Astrocyte (in vitro differentiated cells and primary cell): ENCODE measurements at regions not wholly inside any gene's neighbourhood (a gene's known extent, or its start where the extent isn't known, plus 50 kb on each side); places are given as distances from the start of the nearest gene placed in this dataset.
A peak's percentile ranks its signal among the peaks of the same experiment; 100 is the strongest.

ENCODE experiments used
- DNase-seq: peaks from one replicate; pipeline ENCODE4 v3.0.0-alpha.2; 2010; ENCODE audit warnings: low read depth
- FAIRE-seq: peaks from 2 replicates; lab custom pipeline; 2011; peaks lifted over from hg19 to GRCh38; lab: Jason Lieb, UNC
- H2AFZ ChIP-seq: 2 replicates; pipeline ENCODE4 v1.6.0; 2012; ENCODE audit warnings: low read depth, low read length, inconsistent platforms
- H3K27ac ChIP-seq: 2 replicates; pipeline ENCODE4 v1.5.1; 2011; ENCODE audit warnings: low read depth, low read length, inconsistent platforms
- H3K27me3 ChIP-seq: 2 replicates; pipeline ENCODE4 v1.6.0; 2011; ENCODE audit warnings: low read length, inconsistent platforms; ENCODE audit not compliant: insufficient read depth
- H3K36me3 ChIP-seq: 2 replicates; pipeline ENCODE4 v1.5.1; 2011; ENCODE audit warnings: low read length, inconsistent platforms; ENCODE audit not compliant: insufficient read depth
- H3K4me1 ChIP-seq: 2 replicates; pipeline ENCODE4 v1.5.1; 2011; ENCODE audit warnings: low read length, inconsistent platforms; ENCODE audit not compliant: insufficient read depth
- H3K4me2 ChIP-seq: 2 replicates; pipeline ENCODE4 v1.6.0; 2012; ENCODE audit warnings: low read length, inconsistent platforms
- H3K4me3 ChIP-seq: 2 replicates; pipeline ENCODE4 v1.5.1; 2011; ENCODE audit warnings: low read depth, mild to moderate bottlenecking, low read length, inconsistent platforms; ENCODE audit not compliant: insufficient read depth
- H3K79me2 ChIP-seq: 2 replicates; pipeline ENCODE4 v1.6.0; 2012; ENCODE audit warnings: mild to moderate bottlenecking, low read length, inconsistent platforms; ENCODE audit not compliant: insufficient read depth
- H3K9ac ChIP-seq: 2 replicates; pipeline ENCODE4 v1.6.0; 2012; ENCODE audit warnings: mild to moderate bottlenecking, low read length, inconsistent platforms
- H3K9me3 ChIP-seq: 2 replicates; pipeline ENCODE4 v1.5.1; 2012; ENCODE audit warnings: low read depth, mild to moderate bottlenecking, low read length, inconsistent platforms; ENCODE audit not compliant: insufficient read depth
- H4K20me1 ChIP-seq: 2 replicates; pipeline ENCODE4 v1.6.0; 2012; ENCODE audit warnings: low read length, inconsistent platforms; ENCODE audit not compliant: insufficient read depth
- H3K27ac Mint-ChIP-seq: one replicate; pipeline ENCODE4 v1.8.0; 2021; ENCODE audit warnings: mild to moderate bottlenecking, mixed read lengths; ENCODE audit not compliant: unreplicated experiment
- H3K27me3 Mint-ChIP-seq: one replicate; pipeline ENCODE4 v1.8.0; 2021; ENCODE audit warnings: low read depth, mixed read lengths; ENCODE audit not compliant: unreplicated experiment
- H3K36me3 Mint-ChIP-seq: one replicate; pipeline ENCODE4 v1.8.0; 2021; ENCODE audit warnings: low read depth, mixed read lengths; ENCODE audit not compliant: unreplicated experiment
- H3K4me1 Mint-ChIP-seq: one replicate; pipeline ENCODE4 v1.8.0; 2021; ENCODE audit warnings: low read depth, mixed read lengths; ENCODE audit not compliant: unreplicated experiment
- H3K4me3 Mint-ChIP-seq: one replicate; pipeline ENCODE4 v1.8.0; 2021; ENCODE audit warnings: mild to moderate bottlenecking, moderate library complexity, mixed read lengths; ENCODE audit not compliant: unreplicated experiment
- H3K9me3 Mint-ChIP-seq: one replicate; pipeline ENCODE4 v1.8.0; 2021; ENCODE audit warnings: mild to moderate bottlenecking, mixed read lengths; ENCODE audit not compliant: unreplicated experiment
- EZH2 ChIP-seq: IDR thresholded peaks from 2 replicates; pipeline ENCODE4 v1.6.1; 2012; ENCODE audit warnings: mild to moderate bottlenecking, low read length, inconsistent platforms; ENCODE audit not compliant: insufficient read depth
- TF ChIP-seq, protein P1 (sequence below): IDR thresholded peaks from 2 replicates; pipeline ENCODE4 v1.5.1; 2011; ENCODE audit warnings: low read depth, mild to moderate bottlenecking, inconsistent platforms, low read length, moderate library complexity; ENCODE audit not compliant: insufficient read depth

DNA sequence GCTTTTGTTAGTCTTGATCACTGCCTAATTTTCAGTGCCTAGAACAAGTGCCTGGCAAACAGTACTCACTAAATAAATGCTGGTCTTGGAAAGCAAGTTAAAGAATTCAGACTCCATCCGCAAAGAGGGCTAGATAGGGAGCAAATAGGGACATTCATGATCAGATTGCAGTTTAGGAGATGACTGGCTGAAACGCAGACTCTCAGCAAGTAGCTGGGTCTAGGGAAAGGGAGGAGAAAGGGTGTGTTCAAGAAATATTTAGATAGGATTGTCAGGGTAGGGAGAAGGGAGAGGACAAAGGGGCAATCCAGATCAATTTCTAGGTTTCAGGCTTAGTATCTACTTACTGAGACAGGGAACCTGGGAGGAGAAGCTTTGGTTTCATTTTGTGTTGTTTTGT is 108.4 kb downstream of the ESM1 start:
- no peaks in the 10 kb centered on the region for H4K20me1 ChIP-seq
- no peak overlapping the region for H2AFZ ChIP-seq
- TF ChIP-seq EZH2 = no peak
- TF ChIP-seq, protein P1, sequence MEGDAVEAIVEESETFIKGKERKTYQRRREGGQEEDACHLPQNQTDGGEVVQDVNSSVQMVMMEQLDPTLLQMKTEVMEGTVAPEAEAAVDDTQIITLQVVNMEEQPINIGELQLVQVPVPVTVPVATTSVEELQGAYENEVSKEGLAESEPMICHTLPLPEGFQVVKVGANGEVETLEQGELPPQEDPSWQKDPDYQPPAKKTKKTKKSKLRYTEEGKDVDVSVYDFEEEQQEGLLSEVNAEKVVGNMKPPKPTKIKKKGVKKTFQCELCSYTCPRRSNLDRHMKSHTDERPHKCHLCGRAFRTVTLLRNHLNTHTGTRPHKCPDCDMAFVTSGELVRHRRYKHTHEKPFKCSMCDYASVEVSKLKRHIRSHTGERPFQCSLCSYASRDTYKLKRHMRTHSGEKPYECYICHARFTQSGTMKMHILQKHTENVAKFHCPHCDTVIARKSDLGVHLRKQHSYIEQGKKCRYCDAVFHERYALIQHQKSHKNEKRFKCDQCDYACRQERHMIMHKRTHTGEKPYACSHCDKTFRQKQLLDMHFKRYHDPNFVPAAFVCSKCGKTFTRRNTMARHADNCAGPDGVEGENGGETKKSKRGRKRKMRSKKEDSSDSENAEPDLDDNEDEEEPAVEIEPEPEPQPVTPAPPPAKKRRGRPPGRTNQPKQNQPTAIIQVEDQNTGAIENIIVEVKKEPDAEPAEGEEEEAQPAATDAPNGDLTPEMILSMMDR = no peak
- no peak overlapping the region for H3K27ac Mint-ChIP-seq
- no peaks in the 10 kb centered on the region for H3K27me3 ChIP-seq
- no peaks in the 10 kb centered on the region for H3K36me3 Mint-ChIP-seq
- DNase-seq = no peak
- H3K4me1 Mint-ChIP-seq = no peaks in the 10 kb centered on the region
- FAIRE-seq = no peak
- peaks cover 5% of the 10 kb centered on the region for H3K9me3 Mint-ChIP-seq
- no peak overlapping the region for H3K4me3 ChIP-seq
- H3K4me1 ChIP-seq = no peaks in the 10 kb centered on the region
- H3K36me3 ChIP-seq = no peaks in the 10 kb centered on the region
- no peaks in the 10 kb centered on the region for H3K9me3 ChIP-seq
- peaks cover 23% of the 10 kb centered on the region for H3K27me3 Mint-ChIP-seq
- H3K79me2 ChIP-seq = no peaks in the 10 kb centered on the region
- H3K9ac ChIP-seq = no peak overlapping the region
- H3K4me3 Mint-ChIP-seq = no peak overlapping the region
- no peak overlapping the region for H3K4me2 ChIP-seq
- H3K27ac ChIP-seq = no peak overlapping the region

GRCh38 chr5:54876556-54876955 is 108.8 kb downstream of the ESM1 start:
- no peak overlapping the region for H3K4me2 ChIP-seq
- no peaks in the 10 kb centered on the region for H3K4me1 Mint-ChIP-seq
- no peaks in the 10 kb centered on the region for H3K4me1 ChIP-seq
- FAIRE-seq = no peak
- H3K27me3 Mint-ChIP-seq = peaks cover 18% of the 10 kb centered on the region
- H3K9me3 ChIP-seq = no peaks in the 10 kb centered on the region
- no peaks in the 10 kb centered on the region for H3K36me3 Mint-ChIP-seq
- H2AFZ ChIP-seq = no peak overlapping the region
- no peaks in the 10 kb centered on the region for H3K27me3 ChIP-seq
- H3K9ac ChIP-seq = no peak overlapping the region
- H3K9me3 Mint-ChIP-seq = peaks cover 5% of the 10 kb centered on the region
- H3K27ac Mint-ChIP-seq = no peak overlapping the region
- no peaks in the 10 kb centered on the region for H3K36me3 ChIP-seq
- no peak overlapping the region for H3K27ac ChIP-seq
- no peak overlapping the region for H3K4me3 Mint-ChIP-seq
- no peak overlapping the region for H3K4me3 ChIP-seq
- no peaks in the 10 kb centered on the region for H3K79me2 ChIP-seq
- no peak for TF ChIP-seq EZH2
- TF ChIP-seq, protein P1 = no peak
- DNase-seq = no peak
- no peaks in the 10 kb centered on the region for H4K20me1 ChIP-seq

DNA sequence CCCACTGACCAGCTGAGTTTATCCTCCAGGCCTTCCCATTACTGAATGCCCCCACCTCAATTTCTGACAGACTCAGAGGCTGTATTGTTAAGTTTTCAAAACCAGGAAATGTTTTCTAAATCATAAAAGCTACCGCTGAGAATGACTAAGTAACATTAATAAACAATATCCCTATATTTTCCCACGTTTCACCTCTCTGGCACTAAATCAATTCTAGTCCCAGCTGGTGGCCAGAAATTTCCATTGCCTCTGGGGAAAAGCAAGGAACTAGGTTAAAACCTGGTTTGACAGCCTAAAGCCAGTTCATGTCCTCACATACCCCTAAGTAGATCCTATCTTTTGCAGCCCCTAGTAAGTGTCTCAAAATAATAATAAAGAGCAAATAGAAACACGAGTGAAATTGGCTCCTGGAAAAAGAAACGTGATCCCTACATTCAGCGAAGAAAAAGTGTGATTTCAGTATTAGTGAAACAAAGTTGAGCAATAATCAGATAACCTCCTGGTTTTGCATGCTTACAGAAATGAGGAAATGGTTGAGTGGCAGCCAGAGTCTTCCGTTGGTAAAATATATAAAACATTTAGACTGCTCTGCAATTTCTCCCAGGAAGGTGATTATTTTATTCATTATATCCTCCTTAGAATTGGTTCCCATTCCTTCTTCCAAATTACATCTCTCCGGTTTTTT is 110.9 kb downstream of the ESM1 start:
- Mint-ChIP-seq H3K4me3 (no peak overlapping the region), H3K27ac (no peak overlapping the region), H3K36me3 (no peaks in the 10 kb centered on the region), H3K27me3 (peaks cover 23% of the 10 kb centered on the region), H3K4me1 (no peaks in the 10 kb centered on the region), H3K9me3 (no peaks in the 10 kb centered on the region)
- Histone ChIP-seq H3K79me2 (no peaks in the 10 kb centered on the region), H3K9me3 (no peaks in the 10 kb centered on the region), H3K4me1 (no peaks in the 10 kb centered on the region), H3K27me3 (peaks cover 6% of the 10 kb centered on the region), H3K27ac (no peak overlapping the region), H3K36me3 (no peaks in the 10 kb centered on the region), H3K9ac (no peak overlapping the region), H4K20me1 (no peaks in the 10 kb centered on the region), H3K4me2 (no peak overlapping the region), H3K4me3 (no peak overlapping the region), H2AFZ (no peak overlapping the region)
- TF ChIP-seq EZH2 = no peak
- TF ChIP-seq, protein P1 = no peak
- FAIRE-seq (no peak), DNase-seq (peak; percentile 36)
